ENCODE measurements at regions not wholly inside any gene's neighbourhood (a gene's known extent, or its start where the extent isn't known, plus 50 kb on each side); places are given as distances from the start of the nearest gene placed in this dataset.

GRCh38 chr5:8528106-8528505 lies 659.2 kb downstream of the MTRR start (continued):
- TF ChIP-seq HMGXB3 (CRISPR knock-in tag; IDR thresholded peaks at IDR 0.05; ENCODE audit: borderline replicate concordance): no peak
- no peak for TF ChIP-seq PAX8 (CRISPR knock-in tag; IDR thresholded peaks at IDR 0.05; ENCODE audit: borderline replicate concordance)
- no peak for TF ChIP-seq ZBTB34 (CRISPR knock-in tag; IDR thresholded peaks at IDR 0.05)
- TF ChIP-seq ZNF460 (CRISPR knock-in tag; IDR thresholded peaks at IDR 0.05; ENCODE audit: borderline replicate concordance): no peak
- no peak for TF ChIP-seq NFKBIZ (CRISPR knock-in tag; IDR thresholded peaks at IDR 0.05)
- TF ChIP-seq JUNB (CRISPR knock-in tag; IDR thresholded peaks at IDR 0.05; ENCODE audit: borderline replicate concordance): no peak
- no peak for TF ChIP-seq SATB2 (CRISPR knock-in tag; IDR thresholded peaks at IDR 0.05)
- no peak for TF ChIP-seq ZNF710 (CRISPR knock-in tag; IDR thresholded peaks at IDR 0.05; ENCODE audit: borderline replicate concordance)
- TF ChIP-seq SOX6 (IDR thresholded peaks at IDR 0.05): no peak
- no peak for TF ChIP-seq SOX6 (CRISPR knock-in tag; IDR thresholded peaks at IDR 0.05)
- no peak for TF ChIP-seq MLLT10 (CRISPR knock-in tag; IDR thresholded peaks at IDR 0.05)
